HEK293T (cell line): ENCODE measurements at regions not wholly inside any gene's neighbourhood (a gene's known extent, or its start where the extent isn't known, plus 50 kb on each side); places are given as distances from the start of the nearest gene placed in this dataset.

Experiments used
- ELF4 ChIP-seq: fragments of 450-650 bp; IDR thresholded peaks from 2 replicates; pipeline ENCODE4 v1.6.1; 2017; ENCODE audit warnings: antibody characterized with exemption
- FOXA1 ChIP-seq: fragments of 450-650 bp; IDR thresholded peaks from 2 replicates; pipeline ENCODE4 v1.6.1; 2016; ENCODE audit warnings: mild to moderate bottlenecking
- NFRKB ChIP-seq: fragments of 450-650 bp; IDR thresholded peaks from 2 replicates; pipeline ENCODE4 v1.6.1; 2016; ENCODE audit warnings: mild to moderate bottlenecking, moderate library complexity
- SP1 ChIP-seq: fragments of 450-650 bp; IDR thresholded peaks from 2 replicates; pipeline ENCODE4 v1.6.1; 2017
- SUZ12 ChIP-seq: fragments of 450-650 bp; IDR thresholded peaks from 2 replicates; pipeline ENCODE4 v1.6.1; 2016; ENCODE audit warnings: mild to moderate bottlenecking

DNA sequence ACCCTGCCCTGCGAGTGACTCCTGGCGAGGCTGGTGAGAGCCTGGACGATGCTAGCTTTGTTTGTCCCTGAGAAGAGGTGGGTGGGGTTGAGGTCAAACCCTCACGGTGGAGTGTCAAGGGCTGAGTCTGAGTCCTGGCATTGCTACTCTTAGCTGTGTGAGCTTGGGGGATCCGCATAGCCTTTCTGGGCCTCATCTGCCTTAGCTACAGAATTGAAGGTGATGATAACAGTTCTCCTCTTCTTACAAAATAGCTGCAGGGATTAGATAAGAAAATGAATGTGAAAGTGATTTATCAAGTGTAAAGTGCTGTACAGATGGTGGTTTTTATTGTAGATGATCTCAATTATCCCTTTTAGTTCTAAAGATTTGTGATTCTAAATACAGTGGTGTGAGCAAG is 144.6 kb downstream of the LPIN1 start:
- TF ChIP-seq FOXA1 (no peak), SUZ12 (no peak), ELF4 (no peak), NFRKB (no peak), SP1 (no peak)
